ENCODE measurements at regions not wholly inside any gene's neighbourhood (a gene's known extent, or its start where the extent isn't known, plus 50 kb on each side); places are given as distances from the start of the nearest gene placed in this dataset.

DNA sequence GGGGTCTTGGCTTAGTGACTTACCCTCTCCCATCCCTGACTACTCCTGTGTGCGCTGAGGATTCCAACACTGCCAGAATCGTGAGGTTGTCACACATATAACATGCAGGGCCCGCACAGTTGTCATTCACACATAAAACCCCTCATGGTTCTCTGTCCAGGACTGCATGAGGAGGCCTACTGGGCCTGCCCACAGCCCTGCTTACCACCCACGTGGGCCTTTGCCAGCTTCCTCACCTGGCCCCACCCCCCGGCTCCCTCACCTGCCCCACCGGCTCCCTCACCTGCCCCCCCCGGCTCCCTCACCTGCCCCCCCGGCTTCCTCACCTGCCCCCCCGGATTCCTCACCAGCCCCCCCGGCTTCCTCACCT is 197.2 kb downstream of the TEX29 start:
- Mint-ChIP-seq H3K27ac (no peak overlapping the region), H3K4me3 (no peak overlapping the region), H3K4me1 (peaks cover 0 to 2% (median 0%) of the 10 kb centered on the region in 7 donors), H3K27me3 (peaks cover 0 to 20% (median 14%) of the 10 kb centered on the region in 5 donors), H3K9me3 (peaks cover 0 to 1% (median 0%) of the 10 kb centered on the region in 11 donors), H3K36me3 (no peaks in the 10 kb centered on the region)
- Histone ChIP-seq H3K27me3 (ENCODE audit: control insufficient read depth in 2 of 2, insufficient read depth in 2 of 2, low read length in 2 of 2) (no peaks in the 10 kb centered on the region), H3K27ac (ENCODE audit: low read depth, low read length) (no peak overlapping the region), H3K4me3 (ENCODE audit: low read length) (no peak overlapping the region), H3K4me1 (ENCODE audit: control insufficient read depth in 2 of 2, insufficient read depth in 2 of 2, low read length in 2 of 2) (no peaks in the 10 kb centered on the region), H3K36me3 (ENCODE audit: control insufficient read depth in 2 of 3, insufficient read depth in 3 of 3, low read length in 3 of 3) (no peaks in the 10 kb centered on the region), H3K9me3 (ENCODE audit: control insufficient read depth in 2 of 3, low read length in 3 of 3) (no peaks in the 10 kb centered on the region)
- ATAC-seq = no peak
- CTCF ChIA-PET = no interaction called here
- DNase-seq = no peak
- intact Hi-C loops (cut with micrococcal nuclease) = no loop called here
- POLR2A ChIA-PET = no interaction called here

DNA sequence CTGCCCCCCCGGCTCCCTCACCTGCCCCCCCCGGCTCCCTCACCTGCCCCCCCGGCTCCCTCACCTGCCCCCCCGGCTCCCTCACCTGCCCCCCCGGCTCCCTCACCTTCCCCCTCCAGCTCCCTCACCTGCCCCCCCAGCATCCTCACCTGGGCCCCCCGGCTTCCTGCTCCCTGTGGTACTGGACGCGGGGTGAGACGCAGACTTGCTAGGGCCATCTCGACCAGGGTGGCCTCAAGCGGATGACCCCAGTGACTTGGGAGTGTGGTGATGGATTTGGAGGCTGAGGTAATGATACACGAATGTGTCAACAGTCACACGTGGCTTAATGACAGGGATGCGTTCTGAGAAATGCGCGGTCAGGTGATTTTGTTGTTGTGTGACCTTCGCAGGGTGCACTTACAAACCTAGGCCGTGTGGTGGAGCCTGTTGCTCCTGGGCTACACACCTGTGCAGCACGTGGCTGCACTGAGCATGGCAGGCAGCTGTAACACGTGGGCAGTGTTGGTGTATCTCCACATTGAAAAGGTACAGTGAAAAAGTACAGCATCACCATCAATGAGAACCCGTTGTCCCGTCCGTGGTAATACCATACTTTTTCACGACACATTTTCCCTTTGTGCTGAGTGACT is 197.8 kb downstream of the TEX29 start:
- DNase-seq = no peak
- Mint-ChIP-seq H3K4me3 (no peak overlapping the region), H3K36me3 (no peaks in the 10 kb centered on the region), H3K27ac (no peak overlapping the region), H3K9me3 (peaks cover 0 to 1% (median 0%) of the 10 kb centered on the region in 11 donors), H3K27me3 (peaks cover 0 to 20% (median 10%) of the 10 kb centered on the region in 5 donors), H3K4me1 (peaks cover 0 to 2% (median 0%) of the 10 kb centered on the region in 7 donors)
- ChIA-PET CTCF (no interaction called here), POLR2A (no interaction called here)
- no peaks in the 10 kb centered on the region for H3K4me1 ChIP-seq (ENCODE audit: control insufficient read depth in 2 of 2, insufficient read depth in 2 of 2, low read length in 2 of 2)
- H3K4me3 ChIP-seq (ENCODE audit: low read length) = no peak overlapping the region
- H3K9me3 ChIP-seq (ENCODE audit: control insufficient read depth in 2 of 3, low read length in 3 of 3) = no peaks in the 10 kb centered on the region
- intact Hi-C loops (cut with micrococcal nuclease) = no loop called here
- H3K27me3 ChIP-seq (ENCODE audit: control insufficient read depth in 2 of 2, insufficient read depth in 2 of 2, low read length in 2 of 2) = no peaks in the 10 kb centered on the region
- no peak for ATAC-seq
- H3K36me3 ChIP-seq (ENCODE audit: control insufficient read depth in 2 of 3, insufficient read depth in 3 of 3, low read length in 3 of 3) = no peaks in the 10 kb centered on the region
- H3K27ac ChIP-seq (ENCODE audit: low read depth, low read length) = no peak overlapping the region

DNA sequence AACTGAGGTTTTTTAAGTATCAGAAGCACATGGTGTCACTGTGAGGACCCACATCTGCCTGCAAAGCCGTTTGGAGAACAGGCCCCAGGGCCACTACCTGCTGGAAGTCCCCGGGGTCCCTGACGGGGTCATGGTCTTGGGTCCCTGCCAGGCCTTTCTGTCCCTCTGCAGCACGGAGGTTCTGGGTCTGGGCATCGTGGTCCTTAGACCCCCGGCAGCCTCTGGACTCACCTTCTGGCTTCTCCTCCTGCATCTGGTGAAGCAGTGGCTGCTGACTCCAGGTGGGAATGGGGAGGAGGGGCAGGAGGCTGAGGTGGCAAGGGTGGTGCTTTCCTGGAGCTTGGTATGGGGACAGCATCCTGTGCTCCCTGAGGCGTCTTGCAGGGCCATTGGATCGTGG is 198.6 kb downstream of the TEX29 start:
- Histone ChIP-seq H3K36me3 (ENCODE audit: control insufficient read depth in 2 of 3, insufficient read depth in 3 of 3, low read length in 3 of 3) (no peaks in the 10 kb centered on the region), H3K4me3 (ENCODE audit: low read length) (no peak overlapping the region), H3K4me1 (ENCODE audit: control insufficient read depth in 2 of 2, insufficient read depth in 2 of 2, low read length in 2 of 2) (no peaks in the 10 kb centered on the region), H3K27me3 (ENCODE audit: control insufficient read depth in 2 of 2, insufficient read depth in 2 of 2, low read length in 2 of 2) (no peaks in the 10 kb centered on the region), H3K9me3 (ENCODE audit: control insufficient read depth in 2 of 3, low read length in 3 of 3) (no peaks in the 10 kb centered on the region), H3K27ac (ENCODE audit: low read depth, low read length) (no peak overlapping the region)
- ATAC-seq = no peak
- intact Hi-C loops (cut with micrococcal nuclease) = no loop called here
- Mint-ChIP-seq H3K4me3 (no peak overlapping the region), H3K27ac (no peak overlapping the region), H3K36me3 (no peaks in the 10 kb centered on the region), H3K4me1 (peaks cover 0 to 2% (median 0%) of the 10 kb centered on the region in 7 donors), H3K27me3 (peaks cover 0 to 20% (median 10%) of the 10 kb centered on the region in 5 donors), H3K9me3 (peaks cover 0 to 1% (median 0%) of the 10 kb centered on the region in 11 donors)
- DNase-seq = no peak
- POLR2A ChIA-PET = no interaction called here
- CTCF ChIA-PET = no interaction called here

DNA sequence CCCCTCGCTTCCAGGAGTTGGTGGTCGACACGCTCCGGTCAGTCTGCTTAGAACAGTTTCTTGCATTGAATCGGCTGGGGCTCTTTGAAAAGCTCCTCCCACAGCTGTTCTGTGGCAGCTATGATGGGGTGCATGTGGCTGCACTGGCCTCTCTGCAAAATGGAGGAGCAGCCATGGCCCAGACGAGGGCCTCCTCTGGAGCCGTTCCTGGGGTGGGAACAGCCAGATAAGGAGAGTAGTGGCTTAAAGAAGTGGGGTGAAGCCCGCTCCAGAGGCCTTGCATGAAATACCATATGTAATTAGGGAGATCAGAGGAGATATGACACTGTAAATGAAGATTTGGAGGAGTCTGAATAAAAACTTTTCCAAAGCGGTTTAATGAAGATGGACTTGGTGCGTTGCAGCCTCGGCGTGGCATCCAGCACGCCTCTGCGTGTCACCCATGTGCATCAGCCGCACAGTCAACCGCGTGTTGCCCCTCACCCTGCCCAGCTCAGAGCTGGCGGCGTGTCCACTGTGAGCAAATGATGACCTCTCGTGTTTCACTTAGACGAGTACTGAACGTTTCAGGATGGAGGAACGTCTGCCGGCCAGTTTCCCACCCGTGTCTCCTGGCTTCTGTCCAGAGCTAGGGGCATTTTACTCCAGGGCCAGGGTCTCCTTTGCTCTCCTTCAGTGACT is 199.2 kb downstream of the TEX29 start:
- no peak overlapping the region for H3K27ac Mint-ChIP-seq
- CTCF ChIA-PET = no interaction called here
- H3K36me3 ChIP-seq (ENCODE audit: control insufficient read depth in 2 of 3, insufficient read depth in 3 of 3, low read length in 3 of 3) = no peaks in the 10 kb centered on the region
- H3K27me3 Mint-ChIP-seq = peaks cover 0 to 20% (median 10%) of the 10 kb centered on the region in 5 donors
- H3K27ac ChIP-seq (ENCODE audit: low read depth, low read length) = no peak overlapping the region
- intact Hi-C loops (cut with micrococcal nuclease) = no loop called here
- DNase-seq (no peak), ATAC-seq (no peak)
- no peak overlapping the region for H3K4me3 ChIP-seq (ENCODE audit: low read length)
- POLR2A ChIA-PET = no interaction called here
- H3K27me3 ChIP-seq (ENCODE audit: control insufficient read depth in 2 of 2, insufficient read depth in 2 of 2, low read length in 2 of 2) = no peaks in the 10 kb centered on the region
- H3K36me3 Mint-ChIP-seq = no peaks in the 10 kb centered on the region
- no peaks in the 10 kb centered on the region for H3K4me1 ChIP-seq (ENCODE audit: control insufficient read depth in 2 of 2, insufficient read depth in 2 of 2, low read length in 2 of 2)
- no peak overlapping the region for H3K4me3 Mint-ChIP-seq
- no peaks in the 10 kb centered on the region for H3K9me3 ChIP-seq (ENCODE audit: control insufficient read depth in 2 of 3, low read length in 3 of 3)
- peaks cover 0 to 2% (median 0%) of the 10 kb centered on the region in 7 donors for H3K4me1 Mint-ChIP-seq
- H3K9me3 Mint-ChIP-seq = peaks cover 0 to 1% (median 0%) of the 10 kb centered on the region in 11 donors

DNA sequence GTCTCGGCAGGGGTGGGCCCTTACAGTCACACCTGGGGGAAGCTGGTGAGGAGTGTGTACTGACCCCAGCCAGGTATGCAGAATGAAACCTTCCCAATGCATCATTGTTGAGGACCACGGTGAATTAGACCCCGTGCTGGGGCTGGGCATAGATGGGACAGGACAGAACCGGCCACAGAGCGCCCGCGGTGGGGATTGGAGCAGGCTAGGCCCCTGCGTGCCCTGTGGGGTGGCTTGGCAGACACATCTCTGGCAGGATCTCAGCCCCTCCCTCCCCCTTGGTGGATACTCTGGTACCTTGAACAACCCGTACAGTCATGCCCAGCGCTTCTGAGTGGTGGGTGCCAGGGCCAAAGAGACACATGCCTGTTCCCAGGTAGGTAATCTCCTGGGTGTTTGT is 200.6 kb downstream of the TEX29 start:
- ChIA-PET CTCF (no interaction called here), POLR2A (no interaction called here)
- H3K27ac Mint-ChIP-seq = no peak overlapping the region
- no peak overlapping the region for H3K4me3 ChIP-seq (ENCODE audit: low read length)
- DNase-seq = no peak
- H3K36me3 ChIP-seq (ENCODE audit: control insufficient read depth in 2 of 3, insufficient read depth in 3 of 3, low read length in 3 of 3) = no peaks in the 10 kb centered on the region
- H3K27ac ChIP-seq (ENCODE audit: low read depth, low read length) = no peak overlapping the region
- no peak overlapping the region for H3K4me3 Mint-ChIP-seq
- no peaks in the 10 kb centered on the region for H3K36me3 Mint-ChIP-seq
- H3K9me3 ChIP-seq (ENCODE audit: control insufficient read depth in 2 of 3, low read length in 3 of 3) = no peaks in the 10 kb centered on the region
- no peaks in the 10 kb centered on the region for H3K4me1 ChIP-seq (ENCODE audit: control insufficient read depth in 2 of 2, insufficient read depth in 2 of 2, low read length in 2 of 2)
- H3K27me3 Mint-ChIP-seq = peaks cover 0 to 15% (median 7%) of the 10 kb centered on the region in 5 donors
- no peaks in the 10 kb centered on the region for H3K27me3 ChIP-seq (ENCODE audit: control insufficient read depth in 2 of 2, insufficient read depth in 2 of 2, low read length in 2 of 2)
- H3K4me1 Mint-ChIP-seq = no peaks in the 10 kb centered on the region
- H3K9me3 Mint-ChIP-seq = peaks cover 0 to 1% (median 0%) of the 10 kb centered on the region in 11 donors
- intact Hi-C loops (cut with micrococcal nuclease) = no loop called here
- no peak for ATAC-seq

DNA sequence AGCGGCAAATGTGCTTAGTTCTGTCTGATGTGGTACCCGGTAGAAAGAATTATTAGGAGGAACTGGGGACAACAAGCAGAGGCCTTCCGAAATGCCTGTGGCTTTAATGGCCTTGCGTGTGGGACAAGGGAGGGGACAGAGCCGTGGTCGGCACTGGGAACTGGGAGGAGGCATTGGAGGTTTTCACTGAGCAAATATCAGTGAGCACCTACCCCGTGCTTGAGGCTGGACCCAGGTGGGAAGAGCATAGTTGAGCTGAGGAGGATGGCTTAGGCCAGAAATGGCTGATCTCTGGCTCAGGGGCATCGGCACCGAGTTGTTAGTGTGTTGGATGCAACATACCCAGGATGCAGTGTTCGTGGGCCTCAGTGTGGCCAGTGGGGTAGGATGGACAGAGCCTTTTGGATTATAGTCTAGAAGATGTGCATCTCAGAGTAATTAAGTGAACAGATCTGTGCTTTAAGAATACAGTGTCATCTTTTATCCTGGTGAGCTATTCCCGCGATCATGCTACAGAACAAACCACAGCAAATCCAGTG is 201.3 kb downstream of the TEX29 start:
- ATAC-seq (no peak), DNase-seq (no peak)
- Mint-ChIP-seq H3K4me3 (no peak overlapping the region), H3K4me1 (no peaks in the 10 kb centered on the region), H3K36me3 (no peaks in the 10 kb centered on the region), H3K27ac (no peak overlapping the region), H3K27me3 (peaks cover 0 to 15% (median 7%) of the 10 kb centered on the region in 5 donors), H3K9me3 (no peaks in the 10 kb centered on the region)
- POLR2A ChIA-PET = no interaction called here
- Histone ChIP-seq H3K4me1 (ENCODE audit: control insufficient read depth in 2 of 2, insufficient read depth in 2 of 2, low read length in 2 of 2) (no peaks in the 10 kb centered on the region), H3K4me3 (ENCODE audit: low read length) (no peak overlapping the region), H3K27ac (ENCODE audit: low read depth, low read length) (no peak overlapping the region), H3K9me3 (ENCODE audit: control insufficient read depth in 2 of 3, low read length in 3 of 3) (no peaks in the 10 kb centered on the region), H3K36me3 (ENCODE audit: control insufficient read depth in 2 of 3, insufficient read depth in 3 of 3, low read length in 3 of 3) (no peaks in the 10 kb centered on the region), H3K27me3 (ENCODE audit: control insufficient read depth in 2 of 2, insufficient read depth in 2 of 2, low read length in 2 of 2) (no peaks in the 10 kb centered on the region)
- intact Hi-C loops (cut with micrococcal nuclease) = no loop called here
- CTCF ChIA-PET = no interaction called here
